Gastrocnemius medialis (tissue), 4 donors: ENCODE measurements at regions not wholly inside any gene's neighbourhood (a gene's known extent, or its start where the extent isn't known, plus 50 kb on each side); places are given as distances from the start of the nearest gene placed in this dataset.

Experiments used
- POLR2A ChIP-seq, 2 donors: fragments of 450-650 bp; IDR thresholded peaks; one replicate each; pipeline ENCODE4 v1.6.1; 2017; ENCODE audit warnings: antibody characterized with exemption in 2 of 2, mild to moderate bottlenecking in 2 of 2, moderate library complexity in 2 of 2
- TF ChIP-seq, protein P1 (sequence below), 5 experiments: fragments of 450-650 bp in 3 of 5; fragments of 200-600 bp in 2 of 5; sonication (generic) in 2 of 5; IDR thresholded peaks in 4 of 5; conservative IDR thresholded peaks in 1 of 5; 1 replicate in 4 of 5; 2 replicates in 1 of 5; pipeline ENCODE4 v1.5.1; 2016 to 2019; ENCODE audit warnings: antibody characterized with exemption in 5 of 5, mild to moderate bottlenecking in 3 of 5, moderate library complexity in 3 of 5

DNA sequence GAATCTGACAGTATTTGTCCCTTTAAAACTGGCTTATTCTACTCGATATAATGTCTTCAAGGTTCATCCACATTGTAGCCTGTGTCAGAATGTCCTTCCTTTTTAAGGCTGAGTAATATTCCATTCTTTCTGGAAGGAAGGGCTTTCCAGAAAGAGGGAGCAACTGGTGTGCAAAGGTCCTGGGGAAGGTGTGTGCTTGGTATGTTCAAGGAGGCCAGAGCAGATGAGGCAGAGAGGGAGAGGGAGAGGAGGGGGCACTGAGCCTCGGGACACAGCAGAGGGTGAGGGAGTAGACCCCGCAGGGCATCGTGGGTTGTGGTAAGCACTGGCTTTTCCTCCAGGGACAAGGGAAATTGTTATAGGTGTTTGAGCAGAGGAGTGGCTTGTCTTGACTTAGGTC lies 90.9 kb upstream of the NCOR2 start:
- TF ChIP-seq POLR2A (IDR thresholded peaks at IDR 0.05): no peak
- TF ChIP-seq, protein P1, sequence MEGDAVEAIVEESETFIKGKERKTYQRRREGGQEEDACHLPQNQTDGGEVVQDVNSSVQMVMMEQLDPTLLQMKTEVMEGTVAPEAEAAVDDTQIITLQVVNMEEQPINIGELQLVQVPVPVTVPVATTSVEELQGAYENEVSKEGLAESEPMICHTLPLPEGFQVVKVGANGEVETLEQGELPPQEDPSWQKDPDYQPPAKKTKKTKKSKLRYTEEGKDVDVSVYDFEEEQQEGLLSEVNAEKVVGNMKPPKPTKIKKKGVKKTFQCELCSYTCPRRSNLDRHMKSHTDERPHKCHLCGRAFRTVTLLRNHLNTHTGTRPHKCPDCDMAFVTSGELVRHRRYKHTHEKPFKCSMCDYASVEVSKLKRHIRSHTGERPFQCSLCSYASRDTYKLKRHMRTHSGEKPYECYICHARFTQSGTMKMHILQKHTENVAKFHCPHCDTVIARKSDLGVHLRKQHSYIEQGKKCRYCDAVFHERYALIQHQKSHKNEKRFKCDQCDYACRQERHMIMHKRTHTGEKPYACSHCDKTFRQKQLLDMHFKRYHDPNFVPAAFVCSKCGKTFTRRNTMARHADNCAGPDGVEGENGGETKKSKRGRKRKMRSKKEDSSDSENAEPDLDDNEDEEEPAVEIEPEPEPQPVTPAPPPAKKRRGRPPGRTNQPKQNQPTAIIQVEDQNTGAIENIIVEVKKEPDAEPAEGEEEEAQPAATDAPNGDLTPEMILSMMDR (IDR thresholded peaks at IDR 0.05 in 4 of 5, conservative IDR thresholded peaks at IDR 0.05 in 1 of 5): no peak
